Progenitor cell of endocrine pancreas (in vitro differentiated cells): ENCODE measurements at regions not wholly inside any gene's neighbourhood (a gene's known extent, or its start where the extent isn't known, plus 50 kb on each side); places are given as distances from the start of the nearest gene placed in this dataset.

ENCODE experiments used
- DNase-seq: peaks from one replicate; pipeline ENCODE4 v3.0.0; 2021; ENCODE audit warnings: low spot score; ENCODE audit not compliant: unreplicated experiment
- H3K27ac Mint-ChIP-seq: 2 replicates; pipeline ENCODE4 v1.8.0; 2021; ENCODE audit warnings: mild to moderate bottlenecking, moderate library complexity, mixed read lengths
- H3K27me3 Mint-ChIP-seq: 2 replicates; pipeline ENCODE4 v1.8.0; 2021; ENCODE audit warnings: mixed read lengths
- H3K36me3 Mint-ChIP-seq: 2 replicates; pipeline ENCODE4 v1.8.0; 2022; ENCODE audit warnings: mixed read lengths; ENCODE audit not compliant: insufficient read depth
- H3K4me1 Mint-ChIP-seq: 2 replicates; pipeline ENCODE4 v1.8.0; 2021; ENCODE audit warnings: low read depth, mixed read lengths
- H3K4me3 Mint-ChIP-seq: 2 replicates; pipeline ENCODE4 v1.8.0; 2021; ENCODE audit warnings: low read depth, mild to moderate bottlenecking, moderate library complexity, mixed read lengths
- H3K9me3 Mint-ChIP-seq: 2 replicates; pipeline ENCODE4 v1.8.0; 2021; ENCODE audit warnings: low read depth, mixed read lengths
- TF ChIP-seq, protein P1 (sequence below): fragments of 200-600 bp; sonication (generic); IDR thresholded peaks from one replicate; pipeline ENCODE4 v1.5.0; 2021; ENCODE audit warnings: antibody characterized with exemption, mild to moderate bottlenecking; ENCODE audit not compliant: unreplicated experiment

- no peaks in the 10 kb centered on the region for H3K27me3 Mint-ChIP-seq
- H3K4me3 Mint-ChIP-seq, result no peak overlapping the region
Observed at GRCh38 chr5:72566746-72567145, 59.5 kb upstream of the ZNF366 start.

GRCh38 chr5:72565513-72566289, 58.5 kb upstream of the ZNF366 start:
- Mint-ChIP-seq H3K4me1 (no peaks in the 10 kb centered on the region), H3K9me3 (no peaks in the 10 kb centered on the region), H3K27ac (no peak overlapping the region), H3K27me3 (no peaks in the 10 kb centered on the region), H3K36me3 (no peaks in the 10 kb centered on the region), H3K4me3 (no peak overlapping the region)
- TF ChIP-seq, protein P1, sequence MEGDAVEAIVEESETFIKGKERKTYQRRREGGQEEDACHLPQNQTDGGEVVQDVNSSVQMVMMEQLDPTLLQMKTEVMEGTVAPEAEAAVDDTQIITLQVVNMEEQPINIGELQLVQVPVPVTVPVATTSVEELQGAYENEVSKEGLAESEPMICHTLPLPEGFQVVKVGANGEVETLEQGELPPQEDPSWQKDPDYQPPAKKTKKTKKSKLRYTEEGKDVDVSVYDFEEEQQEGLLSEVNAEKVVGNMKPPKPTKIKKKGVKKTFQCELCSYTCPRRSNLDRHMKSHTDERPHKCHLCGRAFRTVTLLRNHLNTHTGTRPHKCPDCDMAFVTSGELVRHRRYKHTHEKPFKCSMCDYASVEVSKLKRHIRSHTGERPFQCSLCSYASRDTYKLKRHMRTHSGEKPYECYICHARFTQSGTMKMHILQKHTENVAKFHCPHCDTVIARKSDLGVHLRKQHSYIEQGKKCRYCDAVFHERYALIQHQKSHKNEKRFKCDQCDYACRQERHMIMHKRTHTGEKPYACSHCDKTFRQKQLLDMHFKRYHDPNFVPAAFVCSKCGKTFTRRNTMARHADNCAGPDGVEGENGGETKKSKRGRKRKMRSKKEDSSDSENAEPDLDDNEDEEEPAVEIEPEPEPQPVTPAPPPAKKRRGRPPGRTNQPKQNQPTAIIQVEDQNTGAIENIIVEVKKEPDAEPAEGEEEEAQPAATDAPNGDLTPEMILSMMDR, result no peak
- DNase-seq, result no peak

More at GRCh38 chr5:72566746-72567145, 59.5 kb upstream of the ZNF366 start:
- Mint-ChIP-seq H3K9me3 (no peaks in the 10 kb centered on the region), H3K4me1 (no peaks in the 10 kb centered on the region), H3K27ac (no peak overlapping the region), H3K36me3 (no peaks in the 10 kb centered on the region)
- DNase-seq, result no peak
- TF ChIP-seq, protein P1, result no peak

DNA sequence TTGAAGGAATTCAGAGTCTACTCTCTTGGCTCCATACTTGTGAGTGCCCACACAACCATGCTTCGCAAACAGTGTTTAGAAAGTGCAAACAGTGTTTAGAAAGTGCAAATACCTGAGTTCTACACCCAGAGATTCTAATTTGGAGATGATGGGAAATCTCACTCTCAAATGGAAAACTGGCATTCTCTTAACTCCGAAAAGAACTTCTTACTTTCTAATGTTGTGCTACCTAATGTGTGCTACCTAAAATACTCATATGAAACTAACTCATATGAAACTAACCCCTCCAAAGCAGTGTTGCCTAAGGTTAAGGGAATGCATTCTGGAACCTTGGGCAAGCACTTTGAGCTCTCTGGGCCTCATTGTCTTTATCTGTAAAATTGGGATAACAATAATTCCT, 55.5 kb upstream of the ZNF366 start:
- no peak for DNase-seq
- H3K4me3 Mint-ChIP-seq, result no peak overlapping the region
- TF ChIP-seq, protein P1, result no peak
- H3K27ac Mint-ChIP-seq, result no peak overlapping the region
- H3K9me3 Mint-ChIP-seq, result no peaks in the 10 kb centered on the region
- H3K4me1 Mint-ChIP-seq, result peaks cover 2% of the 10 kb centered on the region
- H3K36me3 Mint-ChIP-seq, result no peaks in the 10 kb centered on the region
- H3K27me3 Mint-ChIP-seq, result peaks cover 2% of the 10 kb centered on the region

- TF ChIP-seq, protein P1, result no peak
- Mint-ChIP-seq H3K27ac (no peak overlapping the region), H3K4me1 (peaks cover 6% of the 10 kb centered on the region), H3K27me3 (peaks cover 7% of the 10 kb centered on the region), H3K9me3 (no peaks in the 10 kb centered on the region), H3K36me3 (no peaks in the 10 kb centered on the region), H3K4me3 (no peak overlapping the region)
- no peak for DNase-seq
Observed at GRCh38 chr5:72561148-72561972, 54.1 kb upstream of the ZNF366 start.

- Mint-ChIP-seq H3K9me3 (no peaks in the 10 kb centered on the region), H3K36me3 (no peaks in the 10 kb centered on the region), H3K27ac (no peak overlapping the region), H3K4me3 (no peak overlapping the region), H3K4me1 (peaks cover 14% of the 10 kb centered on the region), H3K27me3 (peaks cover 7% of the 10 kb centered on the region)
- TF ChIP-seq, protein P1, result no peak
- DNase-seq, result no peak
Observed at GRCh38 chr5:72559866-72560766, 52.9 kb upstream of the ZNF366 start.
